ENCODE measurements at regions not wholly inside any gene's neighbourhood (a gene's known extent, or its start where the extent isn't known, plus 50 kb on each side); places are given as distances from the start of the nearest gene placed in this dataset.

- Histone ChIP-seq H4K20me1 (ENCODE audit: insufficient read depth, low read length) (no peaks in the 10 kb centered on the region), H3K9me2 (ENCODE audit: low read depth, low read length) (no peaks in the 10 kb centered on the region), H3K27me3 (ENCODE audit: insufficient read depth, low read length) (no peaks in the 10 kb centered on the region), H3K79me2 (ENCODE audit: insufficient read depth, low read length) (no peaks in the 10 kb centered on the region), H3F3A (ENCODE audit: insufficient read depth, low read length) (no peaks in the 10 kb centered on the region), H3K9ac (ENCODE audit: low read length) (no peak overlapping the region), H3K9me3 (ENCODE audit: low read length) (no peaks in the 10 kb centered on the region), H3K27ac (ENCODE audit: low read depth, low read length, poor library complexity, severe bottlenecking) (no peak overlapping the region), H3K36me3 (ENCODE audit: insufficient read depth, low read length) (no peaks in the 10 kb centered on the region), H3K4me3 (ENCODE audit: low read depth, low read length, poor library complexity, severe bottlenecking) (no peak overlapping the region), H3K4me2 (ENCODE audit: low read length) (no peak overlapping the region), H2AFZ (ENCODE audit: low read length) (no peak overlapping the region), H3K4me1 (ENCODE audit: insufficient read depth, low read length, severe bottlenecking) (no peaks in the 10 kb centered on the region)
- no peak for TF ChIP-seq CTCF (IDR thresholded peaks at IDR 0.05; ENCODE audit: low read length)
- no peak for TF ChIP-seq EZH2 (IDR thresholded peaks at IDR 0.05; ENCODE audit: borderline replicate concordance, low read length)
These were observed 309.0 kb downstream of the TFEC start for GRCh38 chr7:115721293-115722217.

DNA sequence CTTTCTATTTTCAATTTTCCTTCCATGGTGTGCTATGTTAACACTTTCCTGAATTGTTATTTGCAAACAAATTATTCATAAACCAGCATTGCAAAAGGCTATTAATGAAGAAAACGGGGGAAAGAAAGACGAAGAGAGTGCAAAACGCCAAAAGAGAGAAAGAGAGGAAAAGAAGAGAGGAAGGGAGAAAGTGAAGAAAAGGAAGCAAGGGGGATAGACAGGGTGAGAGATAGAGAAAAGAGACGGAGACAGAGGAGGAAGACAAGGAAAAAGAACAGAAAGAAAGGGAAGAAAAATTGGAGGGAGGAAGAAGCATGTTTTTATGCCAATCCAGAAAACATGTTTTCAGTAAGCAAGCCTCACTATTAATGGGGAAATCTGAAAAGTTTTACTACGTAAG, 310.6 kb downstream of the TFEC start:
- TF ChIP-seq CTCF (IDR thresholded peaks at IDR 0.05; ENCODE audit: low read length) = no peak
- Histone ChIP-seq H3F3A (ENCODE audit: insufficient read depth, low read length) (no peaks in the 10 kb centered on the region), H3K9me2 (ENCODE audit: low read depth, low read length) (no peaks in the 10 kb centered on the region; the same call in 1 of the 2 replicates)

GRCh38 chr7:115709664-115710063, 320.9 kb downstream of the TFEC start:
- no peak overlapping the region for H2AFZ ChIP-seq (ENCODE audit: low read length)
- no peak overlapping the region for H3K27ac ChIP-seq (ENCODE audit: low read depth, low read length, poor library complexity, severe bottlenecking)
- no peaks in the 10 kb centered on the region for H3K4me1 ChIP-seq (ENCODE audit: insufficient read depth, low read length, severe bottlenecking)
- no peak overlapping the region for H3K9ac ChIP-seq (ENCODE audit: low read length)
- no peaks in the 10 kb centered on the region for H3F3A ChIP-seq (ENCODE audit: insufficient read depth, low read length)
- H3K36me3 ChIP-seq (ENCODE audit: insufficient read depth, low read length) = no peaks in the 10 kb centered on the region
- TF ChIP-seq EZH2 (IDR thresholded peaks at IDR 0.05; ENCODE audit: borderline replicate concordance, low read length) (no peak), CTCF (IDR thresholded peaks at IDR 0.05; ENCODE audit: low read length) (no peak)
- no peaks in the 10 kb centered on the region for H3K9me2 ChIP-seq (ENCODE audit: low read depth, low read length)
- no peak overlapping the region for H3K4me3 ChIP-seq (ENCODE audit: low read depth, low read length, poor library complexity, severe bottlenecking)
- H4K20me1 ChIP-seq (ENCODE audit: insufficient read depth, low read length) = no peaks in the 10 kb centered on the region
- no peaks in the 10 kb centered on the region for H3K79me2 ChIP-seq (ENCODE audit: insufficient read depth, low read length)
- no peak overlapping the region for H3K4me2 ChIP-seq (ENCODE audit: low read length)
- H3K27me3 ChIP-seq (ENCODE audit: insufficient read depth, low read length) = no peaks in the 10 kb centered on the region
- no peaks in the 10 kb centered on the region for H3K9me3 ChIP-seq (ENCODE audit: low read length)

More for the DNA sequence above, 310.6 kb downstream of the TFEC start:
- no peaks in the 10 kb centered on the region for H3K9me3 ChIP-seq (ENCODE audit: low read length)
- H3K27ac ChIP-seq (ENCODE audit: low read depth, low read length, poor library complexity, severe bottlenecking) = no peak overlapping the region
- H3K4me1 ChIP-seq (ENCODE audit: insufficient read depth, low read length, severe bottlenecking) = no peaks in the 10 kb centered on the region
- no peaks in the 10 kb centered on the region for H3K27me3 ChIP-seq (ENCODE audit: insufficient read depth, low read length)
- no peak overlapping the region for H3K4me2 ChIP-seq (ENCODE audit: low read length)
- no peak overlapping the region for H2AFZ ChIP-seq (ENCODE audit: low read length)
- H3K9ac ChIP-seq (ENCODE audit: low read length) = no peak overlapping the region
- H3K36me3 ChIP-seq (ENCODE audit: insufficient read depth, low read length) = no peaks in the 10 kb centered on the region
- no peaks in the 10 kb centered on the region for H4K20me1 ChIP-seq (ENCODE audit: insufficient read depth, low read length)
- no peak overlapping the region for H3K4me3 ChIP-seq (ENCODE audit: low read depth, low read length, poor library complexity, severe bottlenecking)
- no peaks in the 10 kb centered on the region for H3K79me2 ChIP-seq (ENCODE audit: insufficient read depth, low read length)

All from OCI-LY1 (cell line).